Epithelial cell of esophagus (primary cell): ENCODE measurements at regions not wholly inside any gene's neighbourhood (a gene's known extent, or its start where the extent isn't known, plus 50 kb on each side); places are given as distances from the start of the nearest gene placed in this dataset.

Source experiments
- DNase-seq: peaks from one replicate; pipeline ENCODE4 v3.0.0; 2010; ENCODE audit warnings: low read depth
- H3K4me3 ChIP-seq: 2 replicates; pipeline ENCODE4 v1.5.1; 2011; ENCODE audit warnings: mild to moderate bottlenecking, low read length, control low read depth
- TF ChIP-seq, protein P1 (sequence below): IDR thresholded peaks from 2 replicates; pipeline ENCODE4 v1.5.1; 2011; ENCODE audit warnings: low read depth, mild to moderate bottlenecking, low read length, control low read depth, inconsistent platforms; ENCODE audit not compliant: insufficient read depth; ENCODE audit errors: missing control alignments

DNA sequence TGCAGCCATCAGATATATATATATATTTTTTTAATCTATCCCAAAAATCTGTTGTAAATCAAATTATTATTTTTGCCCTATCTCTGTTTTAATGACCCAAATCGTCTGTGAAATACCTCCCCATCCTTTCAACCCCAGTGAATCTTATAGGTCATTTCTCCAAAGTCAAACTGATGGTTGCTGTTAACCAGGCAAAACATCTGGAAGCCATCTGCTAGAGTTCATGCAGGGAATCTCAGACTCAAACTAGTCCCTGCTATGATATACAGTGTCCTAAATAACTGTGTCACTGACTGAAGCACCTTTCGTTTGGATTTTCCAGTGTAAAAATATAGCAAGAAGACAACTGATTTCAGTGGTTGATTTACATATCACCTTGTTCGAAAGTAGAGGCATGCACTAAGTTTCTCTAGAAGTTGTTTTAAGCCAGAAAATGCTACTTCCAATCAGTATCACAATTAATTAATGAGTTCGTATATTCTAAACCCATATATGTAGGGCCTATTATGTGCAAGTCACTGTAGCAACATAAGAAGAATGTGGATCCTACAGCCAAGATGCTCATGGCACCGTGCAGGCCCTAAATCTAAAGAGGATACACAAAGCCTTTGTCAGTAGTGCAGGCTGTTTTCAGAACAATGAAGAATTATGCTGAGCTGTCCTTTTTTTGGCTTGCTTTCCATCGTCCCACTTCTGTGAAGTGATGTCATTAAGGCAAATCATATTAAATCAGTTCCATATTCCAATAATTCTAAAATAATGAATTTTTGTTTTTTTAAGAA, 566.0 kb downstream of the STK39 start:
- TF ChIP-seq, protein P1, sequence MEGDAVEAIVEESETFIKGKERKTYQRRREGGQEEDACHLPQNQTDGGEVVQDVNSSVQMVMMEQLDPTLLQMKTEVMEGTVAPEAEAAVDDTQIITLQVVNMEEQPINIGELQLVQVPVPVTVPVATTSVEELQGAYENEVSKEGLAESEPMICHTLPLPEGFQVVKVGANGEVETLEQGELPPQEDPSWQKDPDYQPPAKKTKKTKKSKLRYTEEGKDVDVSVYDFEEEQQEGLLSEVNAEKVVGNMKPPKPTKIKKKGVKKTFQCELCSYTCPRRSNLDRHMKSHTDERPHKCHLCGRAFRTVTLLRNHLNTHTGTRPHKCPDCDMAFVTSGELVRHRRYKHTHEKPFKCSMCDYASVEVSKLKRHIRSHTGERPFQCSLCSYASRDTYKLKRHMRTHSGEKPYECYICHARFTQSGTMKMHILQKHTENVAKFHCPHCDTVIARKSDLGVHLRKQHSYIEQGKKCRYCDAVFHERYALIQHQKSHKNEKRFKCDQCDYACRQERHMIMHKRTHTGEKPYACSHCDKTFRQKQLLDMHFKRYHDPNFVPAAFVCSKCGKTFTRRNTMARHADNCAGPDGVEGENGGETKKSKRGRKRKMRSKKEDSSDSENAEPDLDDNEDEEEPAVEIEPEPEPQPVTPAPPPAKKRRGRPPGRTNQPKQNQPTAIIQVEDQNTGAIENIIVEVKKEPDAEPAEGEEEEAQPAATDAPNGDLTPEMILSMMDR: no peak
- H3K4me3 ChIP-seq: no peak overlapping the region
- no peak for DNase-seq

DNA sequence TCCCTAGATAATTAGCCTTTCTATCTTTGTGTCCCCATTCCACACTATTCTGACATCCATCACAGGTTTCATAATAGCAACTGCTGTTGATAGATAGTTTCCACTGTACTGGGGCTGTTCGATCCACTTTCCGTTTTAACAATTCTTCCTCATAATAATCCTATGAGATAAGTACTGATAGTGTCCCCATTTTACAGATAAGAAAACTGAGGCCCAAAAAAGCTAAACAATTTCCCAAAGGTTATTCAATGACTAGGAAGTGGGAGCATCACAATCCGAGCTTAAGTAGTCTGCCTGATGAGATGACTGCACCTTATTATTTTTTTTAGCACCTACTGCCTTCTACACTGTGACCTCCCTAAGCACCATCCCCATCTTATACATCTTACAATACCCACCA, 569.2 kb downstream of the STK39 start:
- TF ChIP-seq, protein P1: no peak
- DNase-seq: no peak
- H3K4me3 ChIP-seq: no peak overlapping the region

DNA sequence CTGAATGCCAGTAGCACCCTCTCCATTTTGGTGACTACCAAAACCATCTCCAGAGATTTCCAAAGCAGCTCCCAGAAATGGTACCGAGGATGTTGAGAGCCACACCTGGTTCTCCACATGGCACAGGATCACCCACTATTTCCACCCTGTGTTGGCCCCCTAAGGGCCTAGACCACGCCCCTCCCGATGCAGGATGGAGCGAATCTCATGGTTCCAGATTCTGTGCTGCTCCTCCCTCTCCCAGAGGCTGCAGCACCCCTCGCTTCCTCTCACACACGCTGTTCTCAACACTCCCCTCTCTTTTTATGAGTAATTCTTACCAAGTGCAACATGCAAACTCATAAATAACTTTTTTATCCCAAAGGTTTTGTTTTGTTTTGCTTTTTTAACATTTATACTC, 571.5 kb downstream of the STK39 start:
- no peak overlapping the region for H3K4me3 ChIP-seq
- no peak for DNase-seq
- TF ChIP-seq, protein P1: no peak

DNA sequence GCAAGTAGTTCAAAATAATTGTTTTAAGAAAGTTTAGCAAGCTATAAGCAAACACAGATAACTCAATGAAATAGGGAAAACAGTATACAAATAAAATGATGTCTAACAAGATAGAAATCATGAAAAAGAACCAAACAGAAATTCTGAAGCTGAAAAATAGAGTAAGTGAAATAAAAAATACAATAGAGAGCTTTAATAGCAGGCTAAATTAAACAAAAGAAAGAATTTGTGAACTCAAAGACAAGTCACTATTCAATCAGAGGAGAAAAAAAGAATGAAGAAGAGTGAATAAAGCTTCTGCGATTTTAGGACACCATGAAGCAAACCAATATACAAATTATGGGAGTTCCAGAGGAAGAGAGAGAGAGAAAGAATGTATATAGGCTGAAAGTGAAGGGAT, 576.8 kb downstream of the STK39 start:
- TF ChIP-seq, protein P1: no peak

DNA sequence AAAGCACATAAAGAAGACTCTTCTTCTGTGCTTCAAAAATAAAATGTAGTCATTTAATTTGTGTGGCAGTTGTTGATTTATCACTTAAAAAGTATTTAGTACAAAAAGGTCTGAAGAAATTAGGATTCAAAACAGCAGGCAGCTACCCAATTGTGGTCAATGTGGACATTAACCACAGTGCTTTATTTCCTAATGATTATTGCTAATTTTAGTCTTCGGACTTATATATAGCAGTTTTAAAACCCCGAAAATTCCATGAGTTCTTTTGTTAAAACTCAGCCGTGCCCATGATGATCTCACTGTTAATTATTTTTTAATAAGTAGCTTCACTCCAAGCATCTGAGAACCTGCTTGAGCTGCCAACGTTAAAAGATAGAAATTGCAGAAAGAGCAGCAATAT, 594.3 kb downstream of the STK39 start:
- no peak for DNase-seq
- TF ChIP-seq, protein P1: no peak
- no peak overlapping the region for H3K4me3 ChIP-seq

More for the DNA sequence above, 576.8 kb downstream of the STK39 start:
- no peak for DNase-seq
- no peak overlapping the region for H3K4me3 ChIP-seq

DNA sequence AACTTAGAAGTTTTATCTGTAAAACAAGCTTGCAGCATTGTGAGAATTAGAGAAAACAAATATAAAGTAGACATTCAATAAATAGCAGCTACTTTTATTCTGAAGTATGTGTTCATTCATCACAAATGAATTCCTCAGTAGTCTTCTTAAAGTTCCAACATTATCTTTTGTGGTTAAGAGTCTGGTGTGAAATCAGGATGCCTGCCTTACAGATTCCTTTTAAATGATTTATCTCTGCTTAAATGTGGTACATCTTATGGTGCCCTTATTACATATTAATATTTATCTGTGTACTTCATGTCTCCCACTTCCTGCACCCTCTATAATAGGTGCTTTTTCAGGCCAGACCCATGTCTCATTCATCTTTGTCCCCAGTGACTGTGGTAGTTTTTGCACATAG, 595.0 kb downstream of the STK39 start:
- no peak overlapping the region for H3K4me3 ChIP-seq
- no peak for DNase-seq
- TF ChIP-seq, protein P1: no peak
